Sigmoid colon (tissue), 3 donors: ENCODE measurements at regions not wholly inside any gene's neighbourhood (a gene's known extent, or its start where the extent isn't known, plus 50 kb on each side); places are given as distances from the start of the nearest gene placed in this dataset.

Experiments
- CTCF ChIP-seq, 4 experiments: fragments of 450-650 bp in 3 of 4; fragments of 200-600 bp in 1 of 4; IDR thresholded peaks; one replicate each; pipeline ENCODE4 v1.5.1; 2016 to 2019; ENCODE audit warnings: antibody characterized with exemption in 4 of 4, mild to moderate bottlenecking in 3 of 4, moderate library complexity in 2 of 4
- POLR2A ChIP-seq, 2 donors: fragments of 450-650 bp; IDR thresholded peaks; one replicate each; pipeline ENCODE4 v1.6.1; 2016; ENCODE audit warnings: antibody characterized with exemption in 2 of 2, mild to moderate bottlenecking in 2 of 2, moderate library complexity in 2 of 2

- TF ChIP-seq POLR2A (IDR thresholded peaks at IDR 0.05) (no peak), CTCF (IDR thresholded peaks at IDR 0.05) (no peak)
These were observed 208.6 kb upstream of the TMEM72 start for GRCh38 chr10:44702531-44702930.
